NCI-H345 (cell line): ENCODE measurements at regions not wholly inside any gene's neighbourhood (a gene's known extent, or its start where the extent isn't known, plus 50 kb on each side); places are given as distances from the start of the nearest gene placed in this dataset.
A peak's percentile ranks its signal among the peaks of the same experiment; 100 is the strongest.
"Not testable (repeated sequence)": the region's sequence is repeated elsewhere in the genome, so short reads cannot be mapped to it uniquely, and the experiment has no call there.

ENCODE experiments used
- DNase-seq: peaks from one replicate; lab custom pipeline; 2025; lab: John Stamatoyannopoulos, UW

DNA sequence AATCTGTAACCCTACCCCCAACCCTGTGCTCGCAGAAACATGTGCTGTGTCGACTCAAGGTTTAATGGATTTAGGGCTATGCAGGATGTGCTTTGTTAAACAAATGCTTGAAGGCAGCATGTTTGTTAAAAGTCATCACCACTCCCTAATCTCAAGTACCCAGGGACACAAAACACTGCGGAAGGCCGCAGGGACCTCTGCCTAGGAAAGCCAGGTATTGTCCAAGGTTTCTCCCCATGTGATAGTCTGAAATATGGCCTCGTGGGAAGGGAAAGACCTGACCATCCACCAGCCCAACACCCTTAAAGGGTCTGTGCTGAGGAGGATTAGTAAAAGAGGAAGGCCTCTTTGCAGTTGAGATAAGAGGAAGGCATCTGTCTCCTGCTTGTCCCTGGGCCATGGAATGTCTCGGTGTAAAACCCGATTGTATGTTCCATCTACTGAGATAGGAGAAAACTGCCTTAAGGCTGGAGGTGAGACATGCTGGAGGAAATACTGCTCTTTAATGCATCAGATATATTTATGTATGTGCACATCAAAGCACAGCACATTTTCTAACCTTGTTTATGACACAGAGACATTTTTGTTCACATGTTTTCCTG, 94.4 kb downstream of the LSM3 start:
- not testable (repeated sequence) for DNase-seq

DNA sequence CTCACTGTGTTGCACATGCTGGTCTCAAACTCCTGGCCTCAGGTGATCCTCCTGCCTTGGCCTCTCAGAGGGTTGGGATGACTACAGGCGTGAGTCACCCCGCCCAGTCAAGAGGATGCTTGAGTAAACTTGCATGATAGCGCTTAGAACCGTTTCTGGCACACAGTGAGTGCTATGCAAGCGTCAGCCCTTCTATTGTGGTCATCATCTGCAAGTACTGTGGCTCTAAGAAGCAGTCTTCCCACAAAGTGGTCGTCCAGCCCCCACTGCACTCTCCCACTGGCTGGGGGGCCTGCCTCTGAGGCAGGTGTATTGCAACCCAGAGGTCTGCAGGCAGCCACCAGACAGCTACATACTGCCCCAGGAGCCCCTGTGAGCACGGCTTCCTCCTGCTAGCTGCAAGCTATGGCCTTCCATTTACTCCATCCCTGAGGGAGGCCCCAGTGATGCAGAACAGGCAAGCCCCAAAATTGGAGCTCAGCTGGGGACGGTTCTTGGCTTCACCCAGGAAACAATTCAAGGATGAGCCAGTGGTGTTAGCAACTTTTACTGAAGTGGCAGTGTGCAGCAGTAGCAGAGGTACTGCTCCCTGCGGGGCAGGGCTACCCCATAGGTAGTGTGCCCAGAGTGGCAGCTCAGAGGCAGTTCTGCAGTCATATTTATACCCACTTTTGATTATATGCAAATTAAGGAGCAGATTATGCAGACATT, 95.4 kb downstream of the LSM3 start:
- no peak for DNase-seq

DNA sequence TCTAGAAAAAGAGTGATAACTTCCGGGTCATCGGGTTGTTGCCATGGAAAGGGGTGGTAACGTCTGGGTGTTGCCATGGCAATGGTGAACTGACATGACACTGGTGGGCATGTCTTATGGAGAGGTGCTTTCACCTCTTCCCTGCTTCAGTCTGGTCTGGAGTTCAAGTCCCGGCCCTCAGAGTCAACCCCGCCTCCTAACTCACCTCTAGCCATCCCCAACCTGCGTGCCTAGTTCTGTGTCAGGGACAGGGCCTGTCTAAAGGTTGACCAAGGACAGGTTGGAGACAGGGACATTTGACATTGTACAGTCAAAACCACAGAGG, 96.0 kb downstream of the LSM3 start:
- no peak for DNase-seq

DNA sequence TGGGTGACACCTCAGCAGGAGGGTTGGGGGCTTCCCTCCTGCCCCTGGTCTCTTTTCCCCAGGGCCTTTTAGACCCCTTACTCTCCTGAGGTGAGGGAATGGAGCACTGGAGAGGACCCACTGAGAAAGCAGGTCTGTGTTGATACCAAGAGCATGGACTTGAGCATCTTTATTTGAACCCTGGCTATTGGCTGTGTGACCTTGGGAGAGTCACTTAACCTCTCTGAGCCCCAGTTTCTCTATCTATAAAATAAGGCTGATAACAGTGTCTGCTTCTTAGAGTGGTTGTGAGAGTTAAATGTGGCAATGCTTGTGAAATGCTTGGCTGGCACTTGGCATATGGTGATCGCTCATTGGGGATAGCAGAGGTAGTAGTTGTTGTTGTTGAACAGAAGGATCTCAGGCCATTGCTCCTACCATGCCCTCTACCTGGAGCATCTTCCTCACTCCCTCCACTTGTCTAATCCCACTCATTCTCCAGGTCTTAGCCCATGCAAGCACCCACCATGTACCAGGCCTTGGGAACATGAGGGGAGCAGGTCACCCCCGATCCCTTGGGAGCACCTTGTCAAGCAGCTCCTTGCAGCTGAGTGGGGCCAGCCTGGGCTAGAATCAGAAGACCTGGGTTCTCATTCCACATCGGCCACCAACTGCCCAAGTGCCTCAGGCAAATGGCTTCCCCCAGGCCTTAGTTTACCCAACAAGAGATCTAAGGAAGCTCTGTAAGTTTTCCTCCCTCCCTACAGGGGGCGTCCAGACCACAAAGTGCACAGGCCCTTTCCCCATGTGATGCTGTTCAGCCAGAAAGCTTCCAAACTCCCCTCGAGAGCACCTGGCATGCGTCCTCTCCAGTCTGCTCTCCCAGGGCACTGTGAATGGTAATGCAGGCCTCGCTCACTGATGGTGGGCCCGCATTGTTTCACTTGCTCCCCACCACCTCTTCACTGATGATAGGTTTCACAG, 96.7 kb downstream of the LSM3 start:
- DNase-seq: no peak

DNA sequence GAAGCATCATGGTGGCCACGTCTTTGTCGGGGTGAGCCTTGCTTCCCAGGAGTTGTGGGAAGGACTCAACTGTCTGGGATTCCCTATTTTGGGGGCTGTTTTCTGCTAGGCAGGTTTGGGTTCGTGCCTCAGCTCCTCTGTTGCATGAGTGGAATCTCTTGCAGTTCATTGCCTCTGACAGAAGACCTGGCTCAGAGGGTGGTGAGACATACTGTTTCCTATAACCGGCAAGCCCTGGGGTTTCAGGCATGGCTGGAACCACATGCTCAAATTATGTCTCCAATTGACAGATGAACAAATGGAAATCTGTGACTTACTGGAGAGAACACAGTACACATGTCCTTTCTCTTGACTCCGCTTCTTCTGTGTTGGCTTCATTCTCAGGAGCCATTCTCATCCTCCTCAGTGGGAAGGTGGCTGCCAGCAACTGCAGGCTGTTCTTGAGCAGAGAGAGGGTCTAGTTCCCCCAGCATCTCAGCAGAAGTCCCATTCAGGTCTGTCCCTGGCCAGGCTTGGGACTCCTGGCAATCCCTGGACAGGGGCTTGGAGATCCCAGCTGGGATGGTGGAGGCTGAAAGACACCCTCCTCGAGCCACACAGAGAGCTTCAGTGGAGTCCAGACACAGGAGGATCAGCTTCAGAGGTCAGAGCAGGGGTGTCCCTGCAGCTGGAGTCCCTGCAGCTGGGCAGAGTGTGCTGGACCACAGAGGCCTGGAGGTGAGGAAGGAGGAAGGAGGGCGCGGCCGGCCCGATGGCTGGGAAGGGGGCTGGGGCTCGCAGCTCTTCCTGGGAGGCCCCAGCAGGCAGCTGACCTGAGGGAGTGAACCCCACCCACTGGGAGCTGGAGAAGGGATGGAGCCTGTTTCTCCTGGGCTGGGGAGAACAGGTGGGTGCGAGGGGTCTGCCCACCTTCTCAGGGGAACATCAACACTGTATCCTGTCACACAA, 97.6 kb downstream of the LSM3 start:
- DNase-seq: no peak

DNA sequence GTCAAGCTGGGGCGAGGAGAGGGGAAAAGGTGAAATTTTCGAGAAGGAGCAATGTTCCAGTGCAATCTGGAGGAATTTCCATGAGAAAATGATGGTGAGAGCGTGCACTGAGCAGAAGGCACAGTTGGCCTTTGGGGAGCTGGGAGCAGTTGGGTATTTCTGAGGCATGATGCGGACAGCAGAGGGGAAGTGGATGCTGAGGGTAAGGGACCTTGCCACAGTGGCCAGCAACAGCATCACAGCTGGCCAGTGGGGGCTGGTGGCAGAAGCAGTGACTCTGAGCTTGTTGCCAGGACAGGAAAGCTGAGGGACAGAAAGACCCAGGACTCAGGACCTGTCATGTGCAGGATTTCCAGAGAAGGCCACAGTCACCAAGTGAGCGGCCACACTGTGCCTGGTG, 98.9 kb downstream of the LSM3 start:
- DNase-seq: no peak

DNA sequence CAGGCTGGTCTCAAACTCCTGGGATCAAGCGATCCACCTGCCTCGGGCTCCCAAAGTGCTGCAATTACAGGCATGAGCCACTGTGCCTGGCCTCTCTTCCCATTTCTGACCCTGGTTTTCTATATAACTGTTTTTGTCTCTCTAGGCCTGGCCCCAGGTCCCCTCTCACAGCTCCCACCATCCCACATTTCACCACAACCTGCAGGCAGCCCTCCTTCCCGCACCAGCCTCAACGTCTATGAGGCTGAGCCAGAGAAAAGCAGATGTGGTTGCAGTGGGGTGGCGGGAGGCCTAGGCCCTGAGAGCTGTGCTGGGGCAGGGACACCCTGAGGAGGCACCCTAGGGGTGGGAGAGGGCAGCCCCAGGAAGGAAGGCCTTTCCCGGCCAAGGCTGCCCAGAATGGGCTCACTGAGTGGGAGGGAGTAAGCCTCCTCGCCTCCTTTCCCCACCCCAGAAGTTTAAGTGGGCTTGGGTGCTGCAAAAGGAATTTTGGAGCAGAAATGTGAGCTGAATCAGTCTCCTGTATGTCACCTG, 99.7 kb downstream of the LSM3 start:
- DNase-seq: no peak

DNA sequence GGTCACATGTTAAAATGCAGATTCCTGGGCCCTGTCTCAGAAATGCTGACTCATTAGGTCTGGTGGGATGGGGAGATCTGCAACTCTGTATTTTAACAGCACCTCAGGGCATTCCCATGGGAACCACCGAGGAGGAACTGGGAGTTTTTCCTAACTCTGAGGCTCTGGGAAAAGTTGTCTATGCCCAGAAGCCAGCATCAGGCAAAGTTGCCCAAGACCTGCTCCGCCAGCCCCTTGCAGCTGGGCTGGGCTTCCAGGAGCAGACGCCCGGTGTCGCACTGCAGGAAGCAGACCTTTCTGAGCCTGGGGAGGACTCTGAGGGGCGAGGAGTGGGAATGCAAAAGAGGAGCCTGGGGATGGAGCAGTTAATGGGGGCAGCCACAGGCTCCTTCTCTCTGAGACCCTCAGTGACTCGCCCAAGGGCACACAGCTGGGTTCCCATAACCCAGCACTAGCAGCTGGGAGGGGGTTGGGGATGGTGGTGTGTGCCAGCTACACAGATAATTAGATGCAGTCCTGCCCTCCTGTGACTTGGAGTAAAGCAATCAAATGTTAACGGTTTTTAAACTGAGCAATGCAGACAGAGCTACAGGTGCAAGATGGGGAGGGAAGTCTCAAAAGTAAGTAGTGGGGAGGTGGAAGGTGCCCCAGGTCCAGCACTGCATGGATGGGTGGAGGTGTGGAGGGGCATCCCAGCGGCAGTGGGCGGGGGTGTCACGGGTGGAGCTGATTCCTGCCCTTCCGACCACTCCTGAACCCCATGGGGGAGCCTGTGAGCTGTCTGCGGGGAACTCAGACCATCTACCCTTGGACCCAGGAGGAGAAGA, 100.4 kb downstream of the LSM3 start:
- DNase-seq: no peak

DNA sequence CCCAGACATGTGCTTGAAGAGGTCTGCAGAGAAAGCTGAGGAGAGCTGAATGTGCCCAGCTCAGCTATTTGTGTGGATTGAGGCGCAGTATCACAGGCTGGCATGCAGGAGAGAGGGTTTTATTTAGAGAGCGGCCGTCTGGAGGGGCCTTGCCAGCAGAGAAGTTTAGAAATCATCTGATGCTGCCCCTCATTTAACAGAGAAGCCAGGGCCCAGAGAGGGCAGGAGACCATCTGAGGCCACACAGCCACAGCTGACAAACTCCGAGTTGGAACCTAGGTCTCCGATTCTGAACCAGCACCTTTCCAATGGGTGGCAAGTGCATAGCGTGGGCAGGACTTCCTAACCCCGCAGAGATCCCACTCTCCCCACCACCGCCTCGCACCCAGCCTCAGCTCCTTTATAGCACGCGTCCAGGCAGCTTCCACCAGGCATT, 101.0 kb downstream of the LSM3 start:
- DNase-seq: no peak

DNA sequence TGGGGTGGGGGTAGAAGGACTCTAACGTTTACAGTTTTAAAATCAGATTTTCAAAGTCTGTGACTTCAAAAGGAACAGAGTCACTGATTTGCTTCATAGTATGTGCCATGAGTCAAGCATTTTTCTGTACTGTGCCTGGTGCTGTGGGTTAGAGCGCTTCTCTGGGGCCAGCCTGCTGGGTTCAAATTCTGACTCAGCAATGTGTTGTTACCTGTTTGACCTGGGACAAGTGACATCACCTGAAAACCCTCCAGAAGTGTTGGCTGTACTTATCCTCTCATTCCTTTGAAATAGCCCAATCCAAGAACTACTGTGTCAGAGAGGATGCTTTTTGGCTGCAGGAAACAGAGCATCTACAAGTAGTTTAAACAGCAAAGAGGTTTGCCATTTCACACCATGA, 101.7 kb downstream of the LSM3 start:
- no peak for DNase-seq

DNA sequence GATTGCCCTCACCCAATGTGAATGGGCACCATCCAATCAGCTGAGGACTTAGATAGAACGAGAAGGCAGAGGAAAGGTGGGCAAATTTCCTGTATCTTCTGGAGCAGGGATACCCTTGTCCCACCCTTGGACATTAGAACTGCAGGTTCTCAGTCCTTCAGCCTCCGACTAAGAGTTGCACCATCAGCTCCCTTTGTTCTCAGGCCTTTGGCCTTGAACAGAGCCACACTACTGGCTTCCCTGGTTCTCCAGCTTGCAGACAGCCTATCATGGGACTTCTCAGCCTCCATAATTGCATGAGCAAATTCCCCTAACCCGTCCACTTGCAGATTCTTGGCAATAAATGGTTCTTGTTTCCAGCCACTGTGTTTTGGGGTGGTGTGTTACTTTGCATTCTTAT, 102.4 kb downstream of the LSM3 start:
- no peak for DNase-seq

DNA sequence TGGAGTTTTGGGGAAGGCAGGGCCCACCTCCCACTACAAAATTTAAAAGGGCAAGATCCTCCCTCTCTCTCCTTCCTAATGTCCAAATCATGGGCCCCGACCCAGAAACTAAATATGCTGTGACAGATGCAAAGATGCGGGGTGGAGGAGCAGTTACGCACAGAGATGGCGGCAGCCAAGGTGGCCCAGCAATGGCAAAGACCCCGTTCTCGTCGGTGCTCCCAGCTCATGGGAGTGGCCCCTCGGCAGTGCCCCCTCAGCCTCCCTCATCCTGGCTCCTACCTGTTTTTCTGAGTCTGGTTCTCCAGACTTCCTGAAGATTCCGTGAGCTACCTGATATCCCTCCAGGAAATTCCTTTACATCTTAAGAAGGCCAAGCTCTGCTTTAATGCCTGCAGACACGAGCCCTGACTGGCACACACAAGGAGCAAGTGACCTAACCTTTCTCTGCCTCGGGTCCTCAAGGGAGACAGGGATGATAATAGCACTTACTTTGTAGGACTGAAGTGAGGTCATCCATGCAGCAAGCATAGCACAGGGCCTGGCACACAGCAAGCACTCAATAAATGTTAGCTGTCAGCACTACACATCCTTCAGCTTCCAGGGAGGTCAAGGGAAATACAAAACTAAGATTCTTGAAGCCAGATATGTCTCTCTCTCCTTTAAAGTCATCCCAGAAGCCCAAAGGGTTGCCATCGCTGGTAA, 103.5 kb downstream of the LSM3 start:
- no peak for DNase-seq

DNA sequence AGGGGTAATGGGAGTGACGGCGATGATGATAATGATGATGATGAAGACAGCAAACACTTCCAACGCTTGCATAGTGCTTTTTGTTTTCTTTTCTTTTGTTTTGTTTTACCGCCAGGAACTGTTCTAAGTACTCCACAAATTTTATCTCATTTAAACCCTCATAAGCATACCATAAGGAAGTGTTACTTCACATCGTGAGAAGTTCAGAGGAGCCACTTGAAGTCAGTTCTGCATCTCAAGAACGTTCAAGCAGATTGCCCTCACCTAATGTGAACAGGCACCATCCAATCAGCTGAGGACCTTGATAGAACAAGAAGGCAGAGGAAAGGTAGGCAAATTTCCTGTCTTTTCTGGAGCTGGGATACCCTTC, 104.1 kb downstream of the LSM3 start:
- DNase-seq: no peak

DNA sequence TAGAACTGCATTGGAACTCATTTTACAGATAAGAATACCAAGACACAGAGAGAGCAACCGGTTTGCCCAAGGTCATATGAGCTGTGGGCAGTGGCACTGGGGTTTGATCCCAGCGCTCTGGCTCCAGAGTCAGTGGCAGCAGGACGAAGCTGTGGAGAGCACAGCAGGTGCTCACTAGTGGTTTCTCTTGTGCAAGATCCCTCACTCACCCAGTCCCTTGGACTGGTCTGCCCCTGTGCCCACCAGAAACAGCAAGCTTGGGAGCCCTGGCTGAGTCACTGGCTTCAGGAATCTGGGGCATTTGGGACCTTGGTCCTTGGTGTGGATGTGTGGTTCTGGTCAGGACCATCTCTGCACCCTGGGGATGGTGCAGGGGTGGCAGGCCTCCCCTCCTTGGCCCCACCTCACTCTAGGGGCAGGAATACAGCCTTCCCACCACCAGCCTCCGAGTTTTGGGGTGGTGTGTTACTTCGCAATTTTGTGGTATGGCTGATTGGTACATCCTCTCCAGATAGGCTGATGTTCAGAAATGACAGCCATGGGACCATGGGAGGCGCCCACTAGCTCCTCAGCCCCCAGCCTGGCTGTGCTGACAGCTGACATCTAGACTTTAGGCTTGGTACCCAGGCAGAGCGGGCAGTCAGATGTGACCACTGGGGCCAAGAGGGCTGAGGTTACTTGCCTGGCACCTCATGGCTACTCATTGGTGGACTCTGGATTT, 104.6 kb downstream of the LSM3 start:
- DNase-seq: no peak

DNA sequence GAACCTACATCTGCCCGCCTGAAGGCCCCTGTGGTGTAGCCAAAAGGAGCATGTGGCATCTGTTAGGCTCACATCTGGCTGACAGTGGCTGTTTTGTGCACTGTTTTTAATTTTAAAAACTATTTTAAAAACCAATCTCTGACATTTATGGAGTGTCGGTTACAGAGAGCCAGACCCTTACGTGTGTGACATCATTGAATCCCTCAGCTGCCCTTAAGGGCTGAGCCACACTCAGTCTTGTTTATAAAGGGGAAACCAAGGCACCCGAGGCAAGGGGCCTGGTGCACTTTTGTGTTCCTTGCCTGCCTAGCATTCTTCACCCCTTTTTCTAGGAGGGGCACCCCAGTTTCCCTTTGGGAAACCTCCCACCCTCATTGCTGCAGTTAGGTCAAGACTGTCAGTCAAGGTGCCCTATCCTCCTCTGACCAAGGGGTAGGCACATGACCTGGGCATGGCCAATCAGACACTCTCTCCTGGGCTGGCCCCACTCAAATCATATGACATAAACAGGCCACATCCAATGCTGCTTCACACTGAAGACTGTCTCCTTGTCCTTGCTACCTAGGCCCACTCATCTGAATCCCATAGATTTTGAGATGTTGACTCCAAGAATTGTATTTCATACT, 105.3 kb downstream of the LSM3 start:
- no peak for DNase-seq

DNA sequence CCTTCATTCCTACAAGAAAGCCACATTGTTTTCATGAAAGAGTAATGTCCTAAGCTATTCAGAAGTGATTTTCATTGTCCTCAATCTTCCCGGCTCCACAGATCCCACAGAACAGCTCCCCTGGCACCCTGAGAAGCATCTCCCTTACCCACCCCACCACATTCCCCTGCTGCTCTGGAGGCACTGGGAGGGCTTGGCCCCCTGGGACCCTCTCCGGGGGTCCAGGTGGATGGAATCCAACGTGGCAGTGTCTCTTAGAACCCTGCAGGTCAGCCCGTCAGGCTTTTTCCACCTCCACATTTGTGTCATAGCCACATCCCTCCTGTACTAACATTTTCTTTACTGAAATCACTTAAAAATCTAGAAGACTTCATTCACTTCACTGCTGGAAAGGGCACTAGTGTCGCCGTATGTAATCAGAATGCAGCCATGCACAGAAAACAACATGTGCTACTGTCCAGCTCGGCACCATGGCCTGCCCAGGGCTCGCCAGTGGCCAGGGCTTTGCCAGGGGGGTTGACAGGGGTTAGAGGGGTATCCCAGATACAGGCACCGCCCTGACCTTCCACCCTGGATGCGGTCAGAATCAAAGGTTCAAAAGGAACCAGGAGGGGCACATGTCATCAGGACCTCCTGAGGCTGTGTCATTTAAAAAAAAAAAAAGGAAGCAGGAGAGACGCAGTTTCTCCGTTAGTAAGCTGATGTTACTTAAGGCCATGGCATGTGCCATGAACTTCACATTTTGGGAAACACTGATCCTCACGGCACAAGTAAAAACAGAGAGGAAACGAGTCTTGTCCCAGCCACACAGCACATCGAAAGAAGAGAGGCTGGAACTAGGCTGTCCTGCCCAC, 106.3 kb downstream of the LSM3 start:
- no peak for DNase-seq

DNA sequence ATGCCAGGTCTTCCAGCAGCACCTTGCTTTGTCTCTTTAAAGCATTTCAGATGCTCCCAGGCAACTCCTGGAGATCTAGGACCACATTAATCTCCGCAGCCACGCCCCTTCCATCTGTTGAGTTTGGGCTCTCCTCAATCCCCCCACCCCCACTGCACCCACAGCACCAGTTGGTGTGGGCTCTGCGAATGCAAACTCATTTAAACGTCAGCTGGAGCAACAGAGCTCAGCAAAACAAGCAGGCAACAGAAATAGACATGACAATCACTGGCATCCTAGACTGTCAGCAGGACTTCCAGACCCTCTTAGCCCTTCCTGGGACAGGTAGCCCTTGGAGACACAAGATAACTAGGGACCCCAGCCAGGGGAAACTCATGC, 106.9 kb downstream of the LSM3 start:
- DNase-seq: no peak

DNA sequence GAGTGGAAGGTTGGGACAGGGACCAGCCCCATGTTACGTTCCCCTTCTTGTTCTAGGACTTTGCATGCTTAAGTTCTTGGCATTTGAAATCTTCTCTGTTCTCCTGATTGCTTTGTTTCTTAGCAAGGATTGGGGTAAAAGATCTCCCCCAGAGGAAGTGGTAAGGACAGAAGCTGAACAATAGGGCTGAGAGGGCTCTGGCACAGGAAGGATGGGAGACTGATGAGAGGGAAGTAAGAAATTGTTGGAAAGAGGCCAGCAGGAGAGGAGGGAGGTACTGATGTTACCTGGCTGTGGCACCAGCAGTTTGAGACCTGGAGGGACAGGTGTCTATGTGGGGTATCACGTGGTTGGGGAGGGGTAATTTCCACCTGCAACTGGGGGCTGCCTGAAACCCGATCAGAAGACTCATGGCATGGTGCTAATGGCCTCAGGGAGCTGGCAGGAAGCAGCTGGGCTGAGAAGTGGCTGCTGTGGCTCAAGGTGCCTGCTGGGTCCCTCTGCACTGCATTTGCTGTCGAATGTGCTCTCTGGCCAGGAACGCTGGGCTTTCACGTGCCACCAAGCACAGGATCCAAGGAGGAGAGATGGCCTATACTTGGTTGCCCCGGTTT, 108.4 kb downstream of the LSM3 start:
- DNase-seq: peak; percentile 86
